A673 (cell line): ENCODE measurements at regions not wholly inside any gene's neighbourhood (a gene's known extent, or its start where the extent isn't known, plus 50 kb on each side); places are given as distances from the start of the nearest gene placed in this dataset.
"Not testable (repeated sequence)": the region's sequence is repeated elsewhere in the genome, so short reads cannot be mapped to it uniquely, and the experiment has no call there.

ENCODE experiments used
- EZH2 ChIP-seq: fragments of 200-600 bp; sonication (generic); IDR thresholded peaks from 2 replicates; pipeline ENCODE4 v1.6.1; 2017; ENCODE audit warnings: borderline replicate concordance, low read depth, mild to moderate bottlenecking, mixed read lengths, antibody characterized with exemption, low read length; ENCODE audit not compliant: poor library complexity, severe bottlenecking
- TF ChIP-seq, protein P1 (sequence below): fragments of 300-800, 200-600 bp; sonication (generic); conservative IDR thresholded peaks from 2 replicates; pipeline ENCODE4 v1.5.1; 2017; ENCODE audit warnings: low read depth, mild to moderate bottlenecking, antibody characterized with exemption, low read length, moderate library complexity, mixed read lengths

DNA sequence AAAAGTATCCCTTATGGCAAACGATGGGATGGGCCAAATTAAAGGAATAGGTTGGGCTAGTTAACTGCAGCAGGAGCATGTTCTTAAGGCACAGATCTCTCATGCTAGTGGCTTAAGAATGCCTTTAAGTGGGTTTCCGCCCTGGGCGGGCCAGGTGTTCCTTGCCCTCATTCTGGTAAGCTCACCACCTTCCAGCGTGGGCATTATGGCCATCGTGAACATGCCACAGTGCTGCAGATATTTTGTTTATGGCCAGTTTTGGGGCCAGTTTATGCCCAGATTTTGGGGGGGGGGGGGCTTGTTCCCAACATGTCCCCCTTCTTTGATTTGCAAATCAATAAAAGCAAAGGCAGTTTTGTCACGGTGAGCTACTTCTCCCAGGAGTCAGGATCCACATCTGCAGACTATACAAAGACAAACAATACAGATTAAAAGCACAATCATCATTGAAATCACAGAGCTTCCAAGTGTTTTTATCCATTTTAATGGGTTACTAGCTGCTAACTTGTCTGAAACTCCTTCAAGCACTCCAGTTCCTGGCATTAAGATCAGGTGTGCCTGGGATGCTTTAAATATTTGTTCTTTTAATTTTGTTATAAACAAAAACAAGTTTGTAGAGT lies 563.3 kb upstream of the MBL2 start:
- TF ChIP-seq, protein P1, sequence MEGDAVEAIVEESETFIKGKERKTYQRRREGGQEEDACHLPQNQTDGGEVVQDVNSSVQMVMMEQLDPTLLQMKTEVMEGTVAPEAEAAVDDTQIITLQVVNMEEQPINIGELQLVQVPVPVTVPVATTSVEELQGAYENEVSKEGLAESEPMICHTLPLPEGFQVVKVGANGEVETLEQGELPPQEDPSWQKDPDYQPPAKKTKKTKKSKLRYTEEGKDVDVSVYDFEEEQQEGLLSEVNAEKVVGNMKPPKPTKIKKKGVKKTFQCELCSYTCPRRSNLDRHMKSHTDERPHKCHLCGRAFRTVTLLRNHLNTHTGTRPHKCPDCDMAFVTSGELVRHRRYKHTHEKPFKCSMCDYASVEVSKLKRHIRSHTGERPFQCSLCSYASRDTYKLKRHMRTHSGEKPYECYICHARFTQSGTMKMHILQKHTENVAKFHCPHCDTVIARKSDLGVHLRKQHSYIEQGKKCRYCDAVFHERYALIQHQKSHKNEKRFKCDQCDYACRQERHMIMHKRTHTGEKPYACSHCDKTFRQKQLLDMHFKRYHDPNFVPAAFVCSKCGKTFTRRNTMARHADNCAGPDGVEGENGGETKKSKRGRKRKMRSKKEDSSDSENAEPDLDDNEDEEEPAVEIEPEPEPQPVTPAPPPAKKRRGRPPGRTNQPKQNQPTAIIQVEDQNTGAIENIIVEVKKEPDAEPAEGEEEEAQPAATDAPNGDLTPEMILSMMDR, result not testable (repeated sequence)
- TF ChIP-seq EZH2, result not testable (repeated sequence)
